HEK293 (cell line): ENCODE measurements at regions not wholly inside any gene's neighbourhood (a gene's known extent, or its start where the extent isn't known, plus 50 kb on each side); places are given as distances from the start of the nearest gene placed in this dataset.

ENCODE experiments used
- CTCF ChIA-PET: fragments of 350-600 bp; formaldehyde crosslinking; extraction: SDS; loops from one replicate; lab custom pipeline; 2021; ENCODE audit warnings: antibody characterized with exemption; lab: Yijun Ruan, JAX
- POLR2A ChIA-PET: fragments of 300-600 bp; formaldehyde crosslinking; extraction: SDS; loops from one replicate; lab custom pipeline; 2020; ENCODE audit warnings: antibody characterized with exemption, inconsistent platforms; lab: Yijun Ruan, JAX
- H3K27ac ChIP-seq: fragments of 200-500 bp; sonication (Bioruptor generic); 2 replicates; pipeline ENCODE4 v1.5.1; 2014; ENCODE audit warnings: low read depth, low read length, control low read depth, inconsistent platforms; ENCODE audit errors: extremely low read depth
- H3K36me3 ChIP-seq, 2 experiments: fragments of 200-500 bp in 1 of 2; sonication (Bioruptor generic) in 1 of 2; 1 replicate in 1 of 2; 2 replicates in 1 of 2; pipeline ENCODE4 v1.5.1; 2014 to 2017; ENCODE audit warnings: inconsistent platforms in 2 of 2, low read length in 2 of 2; ENCODE audit not compliant: control insufficient read depth in 2 of 2, insufficient read depth in 1 of 2
- H3K4me1 ChIP-seq: fragments of 200-500 bp; sonication (Bioruptor generic); 2 replicates; pipeline ENCODE4 v1.5.1; 2014; ENCODE audit warnings: mild to moderate bottlenecking, low read length, inconsistent platforms; ENCODE audit not compliant: control insufficient read depth, insufficient read depth
- H3K4me3 ChIP-seq: 2 replicates; pipeline ENCODE4 v1.5.1; 2011; ENCODE audit warnings: low read depth, mild to moderate bottlenecking, control low read depth, low read length, moderate library complexity
- H3K9me3 ChIP-seq: fragments of 200-500 bp; sonication (Bioruptor generic); 2 replicates; pipeline ENCODE4 v1.5.1; 2014; ENCODE audit warnings: low read depth, low read length, inconsistent platforms; ENCODE audit not compliant: control insufficient read depth, insufficient read depth
- HOXA7 ChIP-seq: sonication (generic); formaldehyde crosslinking; IDR thresholded peaks from 2 replicates; pipeline ENCODE4 v1.8.1; 2022; ENCODE audit warnings: missing genetic modification reagents, borderline replicate concordance
- HOXD13 ChIP-seq: sonication (generic); formaldehyde crosslinking; IDR thresholded peaks from 2 replicates; pipeline ENCODE4 v1.8.0; 2022; ENCODE audit warnings: missing genetic modification reagents, borderline replicate concordance
- KLF9 ChIP-seq: fragments of 450-650 bp; formaldehyde crosslinking; IDR thresholded peaks from 2 replicates; pipeline ENCODE4 v1.5.1; 2016; ENCODE audit warnings: missing biosample characterization, missing genetic modification characterization, low read depth
- MEIS1 ChIP-seq: sonication (generic); formaldehyde crosslinking; IDR thresholded peaks from 2 replicates; pipeline ENCODE4 v1.8.1; 2022; ENCODE audit warnings: missing genetic modification reagents, mild to moderate bottlenecking, borderline replicate concordance
- OVOL3 ChIP-seq: fragments of 450-650 bp; formaldehyde crosslinking; IDR thresholded peaks from 2 replicates; pipeline ENCODE4 v1.5.1; 2016; ENCODE audit warnings: missing biosample characterization, missing genetic modification characterization
- PATZ1 ChIP-seq: fragments of 450-650 bp; formaldehyde crosslinking; IDR thresholded peaks from 2 replicates; pipeline ENCODE4 v1.5.1; 2016; ENCODE audit warnings: missing biosample characterization, missing genetic modification characterization
- REPIN1 ChIP-seq: fragments of 450-650 bp; formaldehyde crosslinking; IDR thresholded peaks from 2 replicates; pipeline ENCODE4 v1.5.1; 2017; ENCODE audit warnings: missing biosample characterization, missing genetic modification characterization, low read depth
- YY2 ChIP-seq: fragments of 450-650 bp; formaldehyde crosslinking; IDR thresholded peaks from 2 replicates; pipeline ENCODE4 v1.5.1; 2016; ENCODE audit warnings: missing biosample characterization, missing genetic modification characterization
- ZBTB17 ChIP-seq: fragments of 450-650 bp; formaldehyde crosslinking; IDR thresholded peaks from 2 replicates; pipeline ENCODE4 v1.5.1; 2016; ENCODE audit warnings: missing biosample characterization, missing genetic modification characterization
- ZBTB48 ChIP-seq: fragments of 450-650 bp; formaldehyde crosslinking; IDR thresholded peaks from 2 replicates; pipeline ENCODE4 v1.5.1; 2016; ENCODE audit warnings: missing biosample characterization, missing genetic modification characterization
- ZBTB8A ChIP-seq: fragments of 450-650 bp; formaldehyde crosslinking; IDR thresholded peaks from 2 replicates; pipeline ENCODE4 v1.5.1; 2016; ENCODE audit warnings: missing biosample characterization, missing genetic modification characterization
- ZFP69B ChIP-seq: fragments of 450-650 bp; formaldehyde crosslinking; IDR thresholded peaks from 2 replicates; pipeline ENCODE4 v1.5.1; 2016; ENCODE audit warnings: missing biosample characterization, missing genetic modification characterization
- ZNF132 ChIP-seq: fragments of 450-650 bp; formaldehyde crosslinking; IDR thresholded peaks from 2 replicates; pipeline ENCODE4 v1.5.1; 2017; ENCODE audit warnings: missing biosample characterization, missing genetic modification characterization, borderline replicate concordance
- ZNF140 ChIP-seq: fragments of 450-650 bp; formaldehyde crosslinking; IDR thresholded peaks from 2 replicates; pipeline ENCODE4 v1.5.1; 2016; ENCODE audit warnings: missing biosample characterization, missing genetic modification characterization
- ZNF16 ChIP-seq: fragments of 450-650 bp; formaldehyde crosslinking; IDR thresholded peaks from 2 replicates; pipeline ENCODE4 v1.5.1; 2016; ENCODE audit warnings: low read depth, missing biosample characterization, missing genetic modification characterization
- ZNF24 ChIP-seq: fragments of 450-650 bp; formaldehyde crosslinking; IDR thresholded peaks from 2 replicates; pipeline ENCODE4 v1.5.1; 2016; ENCODE audit warnings: missing biosample characterization, missing genetic modification characterization
- ZNF280D ChIP-seq: fragments of 450-650 bp; formaldehyde crosslinking; IDR thresholded peaks from 2 replicates; pipeline ENCODE4 v1.5.1; 2016; ENCODE audit warnings: missing biosample characterization, missing genetic modification characterization
- ZNF302 ChIP-seq: fragments of 450-650 bp; formaldehyde crosslinking; IDR thresholded peaks from 2 replicates; pipeline ENCODE4 v1.5.1; 2016; ENCODE audit warnings: missing biosample characterization, missing genetic modification characterization, low read depth
- ZNF433 ChIP-seq: fragments of 450-650 bp; formaldehyde crosslinking; IDR thresholded peaks from 2 replicates; pipeline ENCODE4 v1.5.1; 2016; ENCODE audit warnings: missing biosample characterization, missing genetic modification characterization, low read depth
- ZNF555 ChIP-seq: fragments of 450-650 bp; formaldehyde crosslinking; conservative IDR thresholded peaks from 2 replicates; pipeline ENCODE4 v1.5.1; 2017; ENCODE audit warnings: missing biosample characterization, mild to moderate bottlenecking, missing genetic modification characterization, inconsistent platforms
- ZNF585B ChIP-seq: fragments of 450-650 bp; formaldehyde crosslinking; IDR thresholded peaks from 2 replicates; pipeline ENCODE4 v1.5.1; 2016; ENCODE audit warnings: missing biosample characterization, missing genetic modification characterization
- ZNF623 ChIP-seq: fragments of 450-650 bp; formaldehyde crosslinking; IDR thresholded peaks from 2 replicates; pipeline ENCODE4 v1.5.1; 2016; ENCODE audit warnings: missing biosample characterization, missing genetic modification characterization
- ZNF677 ChIP-seq: fragments of 450-650 bp; IDR thresholded peaks from 2 replicates; pipeline ENCODE4 v1.5.0; 2018; ENCODE audit warnings: missing biosample characterization, mild to moderate bottlenecking, missing genetic modification characterization, moderate library complexity
- ZNF830 ChIP-seq: fragments of 450-650 bp; IDR thresholded peaks from 2 replicates; pipeline ENCODE4 v1.5.0; 2018; ENCODE audit warnings: missing biosample characterization, missing genetic modification characterization, low read depth, mild to moderate bottlenecking, moderate library complexity
- ZNF843 ChIP-seq: fragments of 450-650 bp; formaldehyde crosslinking; IDR thresholded peaks from 2 replicates; pipeline ENCODE4 v1.5.1; 2016; ENCODE audit warnings: missing biosample characterization, missing genetic modification characterization
- ZSCAN30 ChIP-seq: fragments of 450-650 bp; IDR thresholded peaks from 2 replicates; pipeline ENCODE4 v1.5.1; 2018; ENCODE audit warnings: missing biosample characterization, mild to moderate bottlenecking, missing genetic modification characterization, moderate library complexity

- Histone ChIP-seq H3K4me1 (0 out of 2 replicates have a peak, but pooled peaks cover 3% of the 10 kb centered on the region), H3K36me3 (no peaks in the 10 kb centered on the region), H3K27ac (no peak overlapping the region), H3K4me3 (no peak overlapping the region), H3K9me3 (no peaks in the 10 kb centered on the region)
- TF ChIP-seq ZNF830 (no peak), ZNF280D (tag by site-specific recombination) (no peak), ZNF24 (tag by site-specific recombination) (no peak), ZNF433 (tag by site-specific recombination) (no peak), REPIN1 (tag by site-specific recombination) (no peak), ZNF843 (no peak), ZNF16 (tag by site-specific recombination) (no peak), ZBTB17 (no peak), ZNF623 (no peak), HOXA7 (CRISPR knock-in tag) (no peak), ZSCAN30 (no peak), OVOL3 (tag by site-specific recombination) (no peak), ZFP69B (no peak), HOXD13 (CRISPR knock-in tag) (no peak), YY2 (tag by site-specific recombination) (no peak), ZNF140 (no peak), ZNF677 (tag by site-specific recombination) (no peak), ZNF302 (no peak), PATZ1 (no peak), ZBTB48 (tag by site-specific recombination) (no peak)
- CTCF ChIA-PET = interaction anchor here (0.7 kb wide), 1 partner anchor 26 kb away, joined by 4 read pairs; no protein-coding TSS in a partner anchor
- POLR2A ChIA-PET = no interaction called here
These were observed 449.3 kb upstream of the THBS1 start for GRCh38 chr15:39131609-39132008.

GRCh38 chr15:39132070-39132469, 448.8 kb upstream of the THBS1 start:
- no peaks in the 10 kb centered on the region for H3K9me3 ChIP-seq
- no peaks in the 10 kb centered on the region for H3K36me3 ChIP-seq
- ChIA-PET CTCF (interaction anchor here (0.7 kb wide), 1 partner anchor 26 kb away, joined by 4 read pairs; no protein-coding TSS in a partner anchor), POLR2A (no interaction called here)
- 0 out of 2 replicates have a peak, but pooled peaks cover 3% of the 10 kb centered on the region for H3K4me1 ChIP-seq
- H3K27ac ChIP-seq = no peak overlapping the region
- TF ChIP-seq MEIS1 (CRISPR knock-in tag) (no peak), KLF9 (no peak), ZNF585B (no peak), ZNF555 (no peak), HOXD13 (CRISPR knock-in tag) (no peak), REPIN1 (tag by site-specific recombination) (no peak), ZNF302 (no peak), ZBTB8A (no peak), ZNF132 (tag by site-specific recombination) (no peak)
- no peak overlapping the region for H3K4me3 ChIP-seq
